Upper lobe of left lung (tissue), 4 donors: ENCODE measurements at regions not wholly inside any gene's neighbourhood (a gene's known extent, or its start where the extent isn't known, plus 50 kb on each side); places are given as distances from the start of the nearest gene placed in this dataset.
"Not testable (repeated sequence)": the region's sequence is repeated elsewhere in the genome, so short reads cannot be mapped to it uniquely, and the experiment has no call there.

ENCODE experiments used
- CTCF ChIP-seq, 6 experiments: fragments of 450-650 bp in 4 of 6; fragments of 200-600 bp in 2 of 6; sonication (generic) in 2 of 6; IDR thresholded peaks; one replicate each; pipeline ENCODE4 v1.5.1; 2016 to 2019; ENCODE audit warnings: antibody characterized with exemption in 6 of 6
- POLR2A ChIP-seq, 4 donors: fragments of 450-650 bp; IDR thresholded peaks; one replicate each; pipeline ENCODE4 v1.5.1; 2016 to 2017; ENCODE audit warnings: antibody characterized with exemption in 4 of 4, mild to moderate bottlenecking in 2 of 4
- POLR2AphosphoS5 ChIP-seq, 2 donors: sonication (generic); formaldehyde crosslinking; IDR thresholded peaks; one replicate each; pipeline ENCODE4 v1.5.1; 2017; ENCODE audit warnings: antibody characterized with exemption in 2 of 2

DNA sequence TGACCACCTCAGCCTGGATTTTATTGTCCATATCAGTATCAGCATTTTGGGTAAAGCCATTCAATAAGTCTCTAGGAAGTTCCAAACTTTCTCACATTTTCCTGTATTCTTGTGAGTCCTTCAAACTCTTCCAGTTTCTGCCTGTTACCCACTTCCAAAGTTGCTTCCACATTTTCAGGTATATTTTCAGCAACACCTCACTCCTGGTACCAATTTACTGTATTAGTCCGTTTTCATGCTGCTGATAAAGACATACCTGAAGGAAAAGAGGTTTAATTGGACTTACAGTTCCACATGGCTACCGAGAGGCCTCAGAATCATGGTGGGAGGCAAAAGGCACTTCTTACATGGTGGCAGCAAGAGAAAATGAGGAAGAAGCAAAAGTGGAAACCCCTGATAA lies 69.7 kb upstream of the NAF1 start:
- TF ChIP-seq POLR2A, CTCF, POLR2AphosphoS5 (IDR thresholded peaks at IDR 0.05): not testable (repeated sequence)
